Hematopoietic multipotent progenitor cell treated with erythropoietin and hydrocortisone succinate and interleukin-3 and kit ligand, for 8 days (in vitro differentiated cells): ENCODE measurements at regions not wholly inside any gene's neighbourhood (a gene's known extent, or its start where the extent isn't known, plus 50 kb on each side); places are given as distances from the start of the nearest gene placed in this dataset.
"Not testable (repeated sequence)": the region's sequence is repeated elsewhere in the genome, so short reads cannot be mapped to it uniquely, and the experiment has no call there.

Experiments
- DNase-seq: peaks from one replicate; pipeline ENCODE4 v3.0.0-alpha.2; 2015

- no peak for DNase-seq
Observed at GRCh38 chr2:53353135-53354114, 414.2 kb upstream of the CHAC2 start.

- DNase-seq, result no peak
Observed at GRCh38 chr2:53347269-53347668, 420.3 kb upstream of the CHAC2 start.

GRCh38 chr2:53342248-53342647, 425.4 kb upstream of the CHAC2 start:
- no peak for DNase-seq

GRCh38 chr2:53334610-53335009, 433.0 kb upstream of the CHAC2 start:
- DNase-seq, result no peak

DNA sequence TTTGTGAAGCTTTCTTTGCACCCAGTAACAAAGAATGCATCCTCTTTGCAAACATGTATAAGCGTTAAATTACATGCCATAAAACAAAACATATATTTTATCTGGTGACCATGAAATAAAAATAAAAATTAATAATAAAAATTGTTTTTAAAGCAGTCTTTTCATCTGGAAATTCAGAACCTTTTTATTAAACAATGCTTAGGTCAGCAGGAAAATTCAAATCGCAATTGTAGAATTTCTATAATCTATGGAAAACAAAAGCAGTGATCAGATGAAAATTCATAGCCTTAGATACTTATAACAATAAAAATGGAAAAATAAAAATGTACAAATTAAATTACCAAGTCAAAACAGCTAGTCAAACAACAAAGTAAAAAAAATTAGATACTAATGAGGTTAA, 435.9 kb upstream of the CHAC2 start:
- DNase-seq, result no peak

DNA sequence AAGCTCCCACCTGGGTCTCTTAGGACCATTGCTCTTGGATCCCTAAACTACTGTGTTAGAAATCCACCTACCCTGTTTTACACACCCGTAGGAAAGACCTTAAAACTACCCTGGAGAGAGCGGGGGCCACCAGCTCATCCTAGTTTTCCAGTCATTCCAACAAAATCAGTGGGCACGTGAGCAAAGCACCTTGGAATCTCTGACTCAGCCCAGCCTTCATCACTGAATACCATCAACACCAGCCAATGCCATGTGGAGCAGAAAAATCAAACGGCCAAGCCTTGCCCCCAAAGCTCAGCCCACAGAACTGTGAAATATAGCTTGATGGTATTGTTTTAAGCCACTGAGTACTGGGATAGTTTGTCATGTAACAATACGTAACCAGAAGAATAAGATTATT, 449.7 kb upstream of the CHAC2 start:
- DNase-seq, result no peak

- DNase-seq, result no peak
Observed at GRCh38 chr2:53315149-53315548, 452.5 kb upstream of the CHAC2 start.

DNA sequence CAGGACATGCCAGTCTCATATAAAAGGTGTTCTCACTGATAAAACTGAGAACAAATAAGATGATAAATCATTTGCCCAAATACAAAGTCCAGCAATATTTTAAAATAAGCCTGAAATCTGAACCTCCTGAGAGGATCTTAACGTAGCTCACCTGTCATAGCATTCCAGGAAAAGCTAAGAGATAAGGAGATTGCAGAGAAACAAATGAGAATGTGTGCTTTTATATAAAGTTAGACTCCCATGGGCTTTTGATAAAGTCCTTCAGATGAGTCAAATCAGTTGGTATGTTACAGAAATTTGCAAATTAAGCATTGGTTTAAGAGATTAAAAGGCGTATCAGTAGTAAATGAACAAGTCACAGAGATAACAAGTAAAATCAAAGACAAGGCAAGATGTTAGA, 452.9 kb upstream of the CHAC2 start:
- no peak for DNase-seq

DNA sequence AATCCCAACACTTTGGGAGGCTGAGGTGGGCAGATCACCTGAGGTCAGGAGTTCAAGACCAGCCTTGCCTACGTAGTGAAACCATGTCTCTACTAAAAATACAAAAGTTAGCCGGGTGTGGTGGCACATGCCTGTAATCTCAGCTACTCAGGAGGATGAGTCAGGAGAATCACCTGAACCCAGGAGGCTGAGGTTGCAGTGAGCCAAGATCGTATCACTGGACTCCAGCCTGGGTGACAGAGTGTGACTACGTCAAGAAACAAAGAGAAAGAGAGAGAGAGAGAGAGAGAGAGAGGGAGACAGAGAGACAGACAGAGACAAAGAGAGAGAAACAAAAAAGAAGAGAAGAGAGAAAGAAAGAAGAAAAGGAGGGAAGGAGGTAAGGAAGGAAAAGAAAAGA, 454.0 kb upstream of the CHAC2 start:
- DNase-seq, result not testable (repeated sequence)

GRCh38 chr2:53312721-53313120, 454.9 kb upstream of the CHAC2 start:
- no peak for DNase-seq

GRCh38 chr2:53312181-53312580, 455.4 kb upstream of the CHAC2 start:
- no peak for DNase-seq

GRCh38 chr2:53303012-53303578, 464.5 kb upstream of the CHAC2 start:
- no peak for DNase-seq

- DNase-seq, result no peak
Observed at GRCh38 chr2:53302455-53302854, 465.1 kb upstream of the CHAC2 start.

- DNase-seq, result no peak
Observed at GRCh38 chr2:53289309-53290006, 478.1 kb upstream of the CHAC2 start.

DNA sequence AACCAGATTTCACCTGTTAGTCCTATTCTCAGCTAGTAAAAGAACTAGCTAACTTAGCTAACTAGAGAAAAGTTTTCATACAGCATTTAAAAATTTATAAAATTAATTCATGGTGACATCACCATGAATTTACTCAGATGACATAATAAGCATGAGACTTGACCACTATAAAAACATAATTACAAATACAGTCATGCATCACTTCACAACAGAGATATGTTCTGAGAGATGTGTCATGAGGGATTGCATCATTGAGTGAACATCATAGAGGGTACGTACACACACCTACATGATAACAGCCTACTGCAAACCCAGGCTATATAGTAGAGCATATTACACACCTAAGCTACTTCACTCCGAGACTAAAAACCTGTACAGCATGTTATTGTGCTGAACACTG, 481.3 kb upstream of the CHAC2 start:
- DNase-seq, result no peak

DNA sequence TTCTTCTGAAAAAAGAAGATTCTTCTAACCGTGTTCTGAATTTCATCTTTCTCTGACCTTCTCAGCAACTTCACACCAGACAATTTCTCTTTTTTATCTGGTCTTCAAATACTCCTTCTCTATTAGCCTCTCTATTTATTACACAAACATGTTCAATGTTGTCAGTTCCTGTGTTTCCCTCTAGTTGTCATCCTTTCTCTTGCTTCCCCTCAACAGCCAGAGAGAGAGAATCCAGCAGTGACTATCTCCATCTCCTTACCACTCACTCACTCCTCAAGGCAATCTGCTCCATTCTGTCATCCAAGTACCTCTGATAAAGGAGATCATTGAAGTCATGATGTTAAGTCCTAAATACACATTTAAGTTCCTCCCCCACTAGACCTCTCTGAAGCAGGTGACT, 491.9 kb upstream of the CHAC2 start:
- no peak for DNase-seq

- DNase-seq, result no peak
Observed at GRCh38 chr2:53268626-53269025, 499.0 kb upstream of the CHAC2 start.

GRCh38 chr2:53268086-53268485, 499.5 kb upstream of the CHAC2 start:
- no peak for DNase-seq

GRCh38 chr2:53265544-53266299, 501.9 kb upstream of the CHAC2 start:
- no peak for DNase-seq

DNA sequence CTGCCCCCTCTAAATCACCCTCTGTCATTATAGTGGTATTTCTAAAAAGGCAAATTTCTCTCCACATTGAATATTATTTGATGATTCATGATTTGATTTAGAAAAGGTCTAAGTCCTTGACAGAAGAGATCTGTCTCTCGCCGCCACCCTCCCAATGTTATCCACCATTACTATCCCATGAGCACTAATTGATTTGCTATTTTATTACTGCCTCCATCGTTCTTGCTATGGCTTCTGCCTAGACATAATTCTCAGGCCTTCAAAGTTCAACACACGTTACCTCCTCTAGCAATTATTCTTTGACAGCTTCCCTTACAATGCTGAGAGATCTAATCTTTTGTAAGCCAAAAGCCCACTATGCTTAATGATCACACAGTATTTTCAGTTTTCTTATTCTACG, 507.0 kb upstream of the CHAC2 start:
- no peak for DNase-seq

GRCh38 chr2:53259395-53260009, 508.1 kb upstream of the CHAC2 start:
- no peak for DNase-seq

DNA sequence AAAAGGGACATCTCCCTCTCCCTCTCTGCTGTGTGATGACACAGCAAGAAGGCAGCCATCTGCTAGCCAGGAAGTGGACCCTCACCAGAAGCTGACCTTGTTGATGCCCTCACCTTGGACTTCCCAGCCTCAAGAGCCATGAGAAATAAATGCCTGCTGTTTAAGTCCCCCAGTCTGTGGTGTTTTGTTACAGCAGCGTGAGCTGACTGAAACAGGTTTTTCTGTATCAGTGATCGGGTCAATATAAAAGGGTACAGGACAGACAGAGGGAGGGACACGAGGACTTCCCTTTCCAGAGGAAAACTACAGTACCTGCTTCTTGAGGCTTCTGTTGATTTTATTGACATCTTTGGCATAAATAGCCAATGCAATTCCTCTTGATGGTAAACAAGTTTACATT, 510.3 kb upstream of the CHAC2 start:
- no peak for DNase-seq

DNA sequence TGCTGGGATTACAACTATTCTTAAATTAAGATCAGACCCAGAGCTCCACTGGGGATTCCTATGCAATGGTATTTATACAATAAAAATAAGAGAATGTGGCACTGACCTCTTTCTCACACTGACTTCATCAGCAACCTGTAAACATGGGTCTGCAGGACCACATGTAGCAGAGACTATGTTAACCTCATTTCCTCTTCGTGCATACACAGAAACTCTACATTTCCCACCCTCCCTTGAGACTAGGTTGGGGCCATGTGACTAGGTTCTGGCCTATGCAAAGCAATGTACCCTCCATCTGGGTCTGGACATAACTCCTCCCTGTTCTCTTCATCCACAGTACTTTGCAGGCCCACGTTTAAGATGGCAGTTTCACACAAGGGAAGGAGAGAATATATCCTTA, 514.4 kb upstream of the CHAC2 start:
- no peak for DNase-seq
